ENCODE measurements at regions not wholly inside any gene's neighbourhood (a gene's known extent, or its start where the extent isn't known, plus 50 kb on each side); places are given as distances from the start of the nearest gene placed in this dataset.
"Not testable (repeated sequence)": the region's sequence is repeated elsewhere in the genome, so short reads cannot be mapped to it uniquely, and the experiment has no call there.

DNA sequence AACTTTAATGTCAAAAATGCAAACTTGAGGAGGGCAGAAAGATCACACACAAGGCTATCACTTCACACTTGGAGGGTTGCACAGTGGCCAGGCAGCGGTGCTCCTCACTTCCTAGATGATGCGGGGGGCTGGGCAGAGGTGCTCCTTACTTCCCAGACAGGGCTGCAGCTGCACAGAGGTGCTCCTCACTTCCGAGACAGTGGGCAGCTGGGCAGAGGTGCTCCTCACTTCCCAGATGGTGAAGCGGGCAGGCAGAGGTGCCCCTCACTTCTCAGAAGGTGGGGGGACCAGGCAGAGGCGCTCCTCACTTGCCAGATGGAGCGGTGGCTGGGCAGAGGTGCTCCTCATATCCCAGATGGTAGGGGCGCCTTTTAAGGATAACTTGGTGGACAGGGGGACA lies 423.2 kb upstream of the RORB start:
- Histone ChIP-seq H3K9me3 (replicated peaks; ENCODE audit: control insufficient read depth, insufficient read depth, low read length) (peaks cover 1% of the 10 kb centered on the region), H3K9ac (replicated peaks; ENCODE audit: extremely low read depth, insufficient read depth, low read length) (no peak overlapping the region), H3K9me1 (replicated peaks; ENCODE audit: control insufficient read depth, extremely low read depth, insufficient read depth, low read length) (no peaks in the 10 kb centered on the region), H3K4me3 (replicated peaks in 1 of 3; ENCODE audit: insufficient read depth in 1 of 3, low read depth in 1 of 3, low read length in 3 of 3) (no peak overlapping the region), H4K20me1 (replicated peaks; ENCODE audit: control insufficient read depth, extremely low read depth, insufficient read depth, low read length) (no peaks in the 10 kb centered on the region), H2AFZ (ENCODE audit: low read depth, low read length) (no peak overlapping the region), H3K79me2 (ENCODE audit: control insufficient read depth, insufficient read depth, low read length) (no peaks in the 10 kb centered on the region), H3K4me1 (ENCODE audit: control insufficient read depth, extremely low read depth, insufficient read depth, low read length) (no peaks in the 10 kb centered on the region), H3K27ac (ENCODE audit: insufficient read depth, low read depth, low read length) (no peak overlapping the region), H3K27me3 (ENCODE audit: control insufficient read depth in 2 of 2, insufficient read depth in 2 of 2, low read length in 2 of 2) (no peaks in the 10 kb centered on the region), H3K36me3 (ENCODE audit: control insufficient read depth in 2 of 2, extremely low read depth in 1 of 2, insufficient read depth in 2 of 2, low read length in 2 of 2) (no peaks in the 10 kb centered on the region), H3K4me2 (ENCODE audit: insufficient read depth, low read length) (no peak overlapping the region)
- FAIRE-seq (no peak), DNase-seq (ENCODE audit: low read depth, low spot score) (no peak)
- TF ChIP-seq FOS (IDR thresholded peaks at IDR 0.05; ENCODE audit: borderline replicate concordance, insufficient read depth, low read length) (no peak), MYC (IDR thresholded peaks at IDR 0.05; ENCODE audit: low read depth, low read length) (no peak)
- intact Hi-C loops (cut with micrococcal nuclease) (no loop called here), dilution Hi-C loops (cut with MboI; ENCODE audit: extremely low pct_ligation_motif_present, low sequenced_read_pairs) (no loop called here)
- CTCF ChIA-PET = no interaction called here
- POLR2A ChIA-PET = no interaction called here
- BruUV-seq (replicated peaks) = no TSS peak

DNA sequence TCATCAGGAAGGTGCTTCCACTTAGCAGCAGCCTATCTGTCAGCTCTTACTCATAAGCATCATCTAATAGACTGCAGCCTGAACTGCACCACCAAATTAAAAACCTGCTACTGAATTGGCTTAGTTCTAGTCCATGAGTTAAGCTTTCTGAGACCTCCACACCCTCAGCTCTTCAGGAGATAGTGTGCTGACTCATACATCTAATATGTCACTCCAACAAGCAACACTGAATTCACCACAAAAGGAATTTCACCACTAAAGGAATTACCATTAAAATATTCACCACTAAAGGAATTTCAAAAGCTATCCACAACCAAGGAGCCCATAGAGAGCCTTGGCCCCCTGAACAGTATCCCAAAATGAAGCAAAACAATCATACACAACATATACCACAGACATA lies 418.5 kb upstream of the RORB start:
- H3K27ac ChIP-seq (ENCODE audit: insufficient read depth, low read depth, low read length) = no peak overlapping the region
- no peaks in the 10 kb centered on the region for H3K4me1 ChIP-seq (ENCODE audit: control insufficient read depth, extremely low read depth, insufficient read depth, low read length)
- H3K4me2 ChIP-seq (ENCODE audit: insufficient read depth, low read length) = no peak overlapping the region
- H4K20me1 ChIP-seq (replicated peaks; ENCODE audit: control insufficient read depth, extremely low read depth, insufficient read depth, low read length) = no peaks in the 10 kb centered on the region
- no peak for DNase-seq (ENCODE audit: low read depth, low spot score)
- TF ChIP-seq MYC (IDR thresholded peaks at IDR 0.05; ENCODE audit: low read depth, low read length) (no peak), POLR2AphosphoS5 (IDR thresholded peaks at IDR 0.05; ENCODE audit: insufficient read depth, low read depth, low read length) (no peak), EZH2 (IDR thresholded peaks at IDR 0.05; ENCODE audit: borderline replicate concordance, low read depth, low read length, severe bottlenecking) (no peak), GATA2 (IDR thresholded peaks at IDR 0.05; ENCODE audit: insufficient read depth, insufficient read length, low read depth, low read length) (no peak), JUN (IDR thresholded peaks at IDR 0.05; ENCODE audit: borderline replicate concordance, insufficient read depth, insufficient read length, low read depth) (no peak), FOS (IDR thresholded peaks at IDR 0.05; ENCODE audit: borderline replicate concordance, insufficient read depth, low read length) (no peak)
- TF ChIP-seq, protein P1, sequence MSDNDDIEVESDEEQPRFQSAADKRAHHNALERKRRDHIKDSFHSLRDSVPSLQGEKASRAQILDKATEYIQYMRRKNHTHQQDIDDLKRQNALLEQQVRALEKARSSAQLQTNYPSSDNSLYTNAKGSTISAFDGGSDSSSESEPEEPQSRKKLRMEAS (IDR thresholded peaks at IDR 0.05; ENCODE audit: insufficient read depth, insufficient read length) = no peak
- TF ChIP-seq, protein P2, sequence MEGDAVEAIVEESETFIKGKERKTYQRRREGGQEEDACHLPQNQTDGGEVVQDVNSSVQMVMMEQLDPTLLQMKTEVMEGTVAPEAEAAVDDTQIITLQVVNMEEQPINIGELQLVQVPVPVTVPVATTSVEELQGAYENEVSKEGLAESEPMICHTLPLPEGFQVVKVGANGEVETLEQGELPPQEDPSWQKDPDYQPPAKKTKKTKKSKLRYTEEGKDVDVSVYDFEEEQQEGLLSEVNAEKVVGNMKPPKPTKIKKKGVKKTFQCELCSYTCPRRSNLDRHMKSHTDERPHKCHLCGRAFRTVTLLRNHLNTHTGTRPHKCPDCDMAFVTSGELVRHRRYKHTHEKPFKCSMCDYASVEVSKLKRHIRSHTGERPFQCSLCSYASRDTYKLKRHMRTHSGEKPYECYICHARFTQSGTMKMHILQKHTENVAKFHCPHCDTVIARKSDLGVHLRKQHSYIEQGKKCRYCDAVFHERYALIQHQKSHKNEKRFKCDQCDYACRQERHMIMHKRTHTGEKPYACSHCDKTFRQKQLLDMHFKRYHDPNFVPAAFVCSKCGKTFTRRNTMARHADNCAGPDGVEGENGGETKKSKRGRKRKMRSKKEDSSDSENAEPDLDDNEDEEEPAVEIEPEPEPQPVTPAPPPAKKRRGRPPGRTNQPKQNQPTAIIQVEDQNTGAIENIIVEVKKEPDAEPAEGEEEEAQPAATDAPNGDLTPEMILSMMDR (IDR thresholded peaks at IDR 0.05; ENCODE audit: extremely low read depth in 1 of 2, insufficient read depth in 1 of 2, low read depth in 1 of 2, low read length in 2 of 2) = no peak
- BruUV-seq (replicated peaks) = no TSS peak
- no peak overlapping the region for H3K4me3 ChIP-seq (replicated peaks in 1 of 3; ENCODE audit: insufficient read depth in 1 of 3, low read depth in 1 of 3, low read length in 3 of 3)
- no peaks in the 10 kb centered on the region for H3K36me3 ChIP-seq (ENCODE audit: control insufficient read depth in 2 of 2, extremely low read depth in 1 of 2, insufficient read depth in 2 of 2, low read length in 2 of 2)
- intact Hi-C loops (cut with micrococcal nuclease) (no loop called here), dilution Hi-C loops (cut with MboI; ENCODE audit: extremely low pct_ligation_motif_present, low sequenced_read_pairs) (no loop called here)
- no peaks in the 10 kb centered on the region for H3K27me3 ChIP-seq (ENCODE audit: control insufficient read depth in 2 of 2, insufficient read depth in 2 of 2, low read length in 2 of 2)
- H2AFZ ChIP-seq (ENCODE audit: low read depth, low read length) = no peak overlapping the region
- H3K9me1 ChIP-seq (replicated peaks; ENCODE audit: control insufficient read depth, extremely low read depth, insufficient read depth, low read length) = no peaks in the 10 kb centered on the region
- FAIRE-seq = no peak
- ChIA-PET CTCF (no interaction called here), POLR2A (no interaction called here)
- H3K79me2 ChIP-seq (ENCODE audit: control insufficient read depth, insufficient read depth, low read length) = no peaks in the 10 kb centered on the region
- H3K9ac ChIP-seq (replicated peaks; ENCODE audit: extremely low read depth, insufficient read depth, low read length) = no peak overlapping the region
- no peaks in the 10 kb centered on the region for H3K9me3 ChIP-seq (replicated peaks; ENCODE audit: control insufficient read depth, insufficient read depth, low read length)

DNA sequence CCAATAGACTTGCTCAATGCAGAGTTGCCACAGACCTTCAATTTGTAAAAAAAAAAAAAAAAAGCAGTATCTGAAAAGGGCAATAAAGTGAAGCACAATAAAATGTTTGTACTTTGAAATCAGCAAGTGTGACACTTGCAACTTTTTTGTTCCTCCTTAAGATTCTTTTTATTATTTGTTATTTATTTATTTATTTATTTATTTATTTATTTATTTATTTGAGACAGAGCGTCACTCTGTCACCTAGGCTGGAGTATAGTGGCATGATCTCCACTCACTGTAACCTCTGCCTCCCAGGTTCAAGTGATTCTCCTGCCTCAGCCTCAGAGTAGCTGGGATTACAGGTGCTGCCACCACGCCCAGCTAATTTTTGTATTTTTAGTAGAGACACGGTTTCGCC lies 416.5 kb upstream of the RORB start:
- H3K4me3 ChIP-seq (replicated peaks in 1 of 3; ENCODE audit: insufficient read depth in 1 of 3, low read depth in 1 of 3, low read length in 3 of 3); DNase-seq (ENCODE audit: low read depth, low spot score); FAIRE-seq; intact Hi-C loops (cut with micrococcal nuclease); POLR2A ChIA-PET; CTCF ChIA-PET; H4K20me1 ChIP-seq (replicated peaks; ENCODE audit: control insufficient read depth, extremely low read depth, insufficient read depth, low read length); H3K4me1 ChIP-seq (ENCODE audit: control insufficient read depth, extremely low read depth, insufficient read depth, low read length); H3K4me2 ChIP-seq (ENCODE audit: insufficient read depth, low read length); H3K79me2 ChIP-seq (ENCODE audit: control insufficient read depth, insufficient read depth, low read length); H2AFZ ChIP-seq (ENCODE audit: low read depth, low read length); H3K9ac ChIP-seq (replicated peaks; ENCODE audit: extremely low read depth, insufficient read depth, low read length); H3K36me3 ChIP-seq (ENCODE audit: control insufficient read depth in 2 of 2, extremely low read depth in 1 of 2, insufficient read depth in 2 of 2, low read length in 2 of 2); H3K9me1 ChIP-seq (replicated peaks; ENCODE audit: control insufficient read depth, extremely low read depth, insufficient read depth, low read length); dilution Hi-C loops (cut with MboI; ENCODE audit: extremely low pct_ligation_motif_present, low sequenced_read_pairs); BruUV-seq (replicated peaks); H3K27me3 ChIP-seq (ENCODE audit: control insufficient read depth in 2 of 2, insufficient read depth in 2 of 2, low read length in 2 of 2); H3K27ac ChIP-seq (ENCODE audit: insufficient read depth, low read depth, low read length); H3K9me3 ChIP-seq (replicated peaks; ENCODE audit: control insufficient read depth, insufficient read depth, low read length): not testable (repeated sequence)

Data from endothelial cell of umbilical vein (primary cell).